GM21526 (cell line): ENCODE measurements at regions not wholly inside any gene's neighbourhood (a gene's known extent, or its start where the extent isn't known, plus 50 kb on each side); places are given as distances from the start of the nearest gene placed in this dataset.
"Not testable (repeated sequence)": the region's sequence is repeated elsewhere in the genome, so short reads cannot be mapped to it uniquely, and the experiment has no call there.

Source experiments
- ATAC-seq: cut with Tn5 transposase; IDR thresholded peaks from one replicate; pipeline ENCODE4 v1.9.1; 2021; ENCODE audit warnings: moderate library complexity; ENCODE audit not compliant: unreplicated experiment, low FRiP score

GRCh38 chr13:103884101-103884723 is 818.0 kb upstream of the SLC10A2 start:
- ATAC-seq: no peak

DNA sequence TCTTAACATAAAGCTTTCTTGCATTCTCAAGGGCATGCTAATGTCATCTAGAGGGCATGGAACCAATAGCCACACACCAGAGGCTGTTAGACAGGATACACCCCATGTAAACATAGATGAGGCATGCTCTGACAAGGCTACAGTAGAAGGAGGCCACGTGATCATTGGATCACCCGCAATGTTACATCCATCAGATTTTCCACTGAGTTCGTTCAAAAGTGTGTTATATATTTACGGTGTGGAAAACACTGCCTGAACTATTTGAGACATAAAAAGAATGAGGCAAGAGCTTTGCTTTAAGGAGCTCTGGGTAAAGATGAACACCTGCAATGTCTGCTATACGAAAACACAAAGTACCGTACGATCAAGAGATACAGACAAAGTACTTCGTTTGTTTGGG is 817.5 kb upstream of the SLC10A2 start:
- no peak for ATAC-seq

- ATAC-seq: no peak
These were observed 816.9 kb upstream of the SLC10A2 start for GRCh38 chr13:103883164-103883563.

GRCh38 chr13:103880146-103880545 is 813.9 kb upstream of the SLC10A2 start:
- ATAC-seq: not testable (repeated sequence)

- ATAC-seq: no peak
These were observed 812.8 kb upstream of the SLC10A2 start for GRCh38 chr13:103878891-103879605.

- ATAC-seq: no peak
These were observed 810.4 kb upstream of the SLC10A2 start for GRCh38 chr13:103876571-103876970.

DNA sequence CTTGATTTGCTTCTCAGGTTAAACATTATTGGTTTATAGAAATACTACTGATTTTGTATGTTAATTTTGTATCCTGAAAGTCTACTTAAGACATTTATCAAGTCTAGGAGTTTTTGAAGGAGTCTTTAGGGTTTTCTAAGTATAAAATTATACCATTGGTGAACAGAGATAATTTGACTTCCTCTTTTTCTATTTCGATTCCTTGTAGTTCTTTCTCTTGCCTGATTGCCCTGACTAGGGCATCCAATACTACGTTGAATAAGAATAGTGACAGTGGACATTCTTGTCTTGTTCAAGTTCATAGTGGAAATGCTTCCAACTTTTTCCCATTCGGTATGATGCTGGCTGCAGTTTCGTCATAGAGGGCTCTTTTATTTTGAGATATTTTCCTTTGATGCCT is 807.5 kb upstream of the SLC10A2 start:
- ATAC-seq: no peak

DNA sequence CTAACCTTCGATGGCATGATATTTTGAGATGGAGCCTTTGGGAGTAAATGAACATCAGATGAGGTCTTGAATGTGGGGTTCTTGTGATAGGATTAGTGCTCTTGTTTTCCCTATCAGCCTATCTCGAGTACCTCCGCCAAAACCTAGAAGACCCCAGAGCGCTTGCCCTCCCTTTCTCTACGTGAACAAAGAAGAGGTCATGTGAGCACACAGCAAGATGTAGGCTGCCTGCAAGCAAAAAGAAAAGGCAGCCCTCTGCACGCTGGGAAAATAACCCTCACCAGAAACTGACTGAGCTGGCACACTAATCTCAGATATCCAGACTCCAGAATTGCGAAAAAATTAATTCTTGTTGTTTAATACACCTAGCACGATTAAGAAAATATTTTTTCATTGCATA is 799.8 kb upstream of the SLC10A2 start:
- ATAC-seq: no peak

GRCh38 chr13:103862525-103862924 is 796.3 kb upstream of the SLC10A2 start:
- ATAC-seq: no peak

DNA sequence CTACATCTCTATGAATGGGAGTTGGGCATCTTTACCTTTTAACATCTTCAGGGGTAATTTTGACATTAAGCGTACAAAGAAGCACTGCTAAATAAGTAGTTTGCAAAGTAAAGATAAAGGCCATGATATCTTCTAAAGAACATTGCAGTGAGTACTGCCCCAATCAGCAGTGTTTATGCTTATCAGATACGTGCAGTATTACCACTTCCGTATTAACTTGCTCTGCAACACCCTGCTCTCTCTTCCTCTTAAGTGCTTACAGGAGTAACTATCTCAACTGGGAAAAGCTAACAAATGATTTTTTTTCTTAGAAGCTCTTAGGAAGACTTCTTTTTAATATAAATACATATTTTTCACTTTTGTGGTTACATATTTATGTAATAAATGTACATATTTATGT is 793.7 kb upstream of the SLC10A2 start:
- no peak for ATAC-seq

GRCh38 chr13:103852036-103852435 is 785.8 kb upstream of the SLC10A2 start:
- no peak for ATAC-seq

DNA sequence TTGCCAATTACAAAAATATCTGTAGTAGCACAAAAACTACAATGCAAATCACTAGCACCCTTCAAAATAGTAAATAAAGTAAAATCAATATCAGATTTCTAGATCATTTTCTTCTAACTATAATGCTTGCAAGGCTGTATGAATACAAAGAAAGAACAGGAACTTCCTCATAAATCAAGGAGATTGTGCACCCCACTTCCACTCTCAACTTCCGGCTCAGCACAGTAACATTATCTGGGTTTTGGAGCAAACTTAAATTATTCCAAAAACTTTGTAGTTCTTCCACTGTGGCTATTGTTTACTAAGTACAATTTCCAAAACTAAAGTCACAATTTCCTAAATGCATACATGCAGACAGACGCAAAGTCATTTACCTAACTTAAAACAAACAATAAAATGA is 778.3 kb upstream of the SLC10A2 start:
- ATAC-seq: no peak

GRCh38 chr13:103839460-103839859 is 773.2 kb upstream of the SLC10A2 start:
- ATAC-seq: no peak

DNA sequence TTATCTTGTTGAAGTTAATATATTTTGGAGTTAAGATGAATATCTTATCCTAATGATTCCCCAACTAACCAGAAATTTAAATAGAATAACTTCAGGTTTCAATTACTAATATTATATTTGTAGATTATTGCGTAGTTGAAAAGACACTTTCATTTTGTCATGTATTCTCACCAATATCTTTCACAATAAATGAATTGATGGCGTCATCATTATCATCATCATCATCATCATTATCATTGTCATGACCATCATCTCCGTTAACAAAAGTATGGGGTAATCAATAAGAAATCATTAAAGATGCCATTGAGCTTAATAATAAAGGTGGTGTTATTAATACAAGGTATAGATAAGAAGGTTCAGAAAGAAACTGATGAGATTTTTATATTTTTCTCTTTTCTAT is 768.8 kb upstream of the SLC10A2 start:
- ATAC-seq: no peak

DNA sequence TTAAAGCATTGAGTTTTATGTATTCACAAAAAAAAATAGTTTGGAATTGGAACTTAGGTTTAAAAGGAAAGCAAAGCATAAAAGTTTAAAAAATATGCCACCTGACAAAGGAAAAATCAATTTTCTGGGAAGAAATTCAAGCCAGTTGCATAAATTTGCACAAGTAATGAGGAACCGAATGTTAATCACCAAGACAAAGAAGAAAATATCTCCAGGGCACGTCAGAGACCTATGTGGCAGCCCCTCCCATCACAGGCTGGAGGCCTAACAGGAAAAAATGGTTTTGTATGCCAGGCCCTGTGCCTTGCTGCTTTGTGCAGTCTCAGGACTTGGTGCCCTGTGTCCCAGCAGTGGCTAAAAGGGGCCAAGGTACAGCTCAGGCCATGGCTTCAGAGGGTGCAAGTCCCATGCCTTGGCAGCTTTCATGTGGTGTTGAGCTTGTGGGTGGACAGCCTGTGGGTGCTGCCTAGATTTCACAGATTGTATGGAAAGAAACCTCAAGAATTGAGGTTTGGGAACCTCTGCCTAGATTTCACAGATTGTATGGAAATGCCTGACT is 767.2 kb upstream of the SLC10A2 start:
- no peak for ATAC-seq

GRCh38 chr13:103815619-103816018 is 749.4 kb upstream of the SLC10A2 start:
- no peak for ATAC-seq

DNA sequence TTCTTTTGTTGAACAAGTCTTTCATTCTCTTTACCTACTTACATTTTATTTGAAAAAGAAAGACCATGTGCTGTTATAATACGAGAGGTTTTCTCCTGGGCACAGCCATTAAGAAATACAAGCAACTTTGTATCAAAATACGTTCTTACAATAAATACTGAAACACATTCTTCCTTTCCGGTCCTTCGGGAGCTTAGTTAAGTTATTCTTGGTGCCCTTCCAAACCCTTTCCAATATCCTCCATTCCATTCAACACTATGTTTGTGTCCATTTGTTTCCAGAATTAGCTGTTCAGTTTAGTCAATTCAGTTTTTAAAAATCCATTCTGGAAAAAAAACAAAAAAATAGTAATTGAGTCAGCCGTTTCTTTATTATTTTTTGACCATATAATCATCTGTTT is 746.8 kb upstream of the SLC10A2 start:
- ATAC-seq: no peak

DNA sequence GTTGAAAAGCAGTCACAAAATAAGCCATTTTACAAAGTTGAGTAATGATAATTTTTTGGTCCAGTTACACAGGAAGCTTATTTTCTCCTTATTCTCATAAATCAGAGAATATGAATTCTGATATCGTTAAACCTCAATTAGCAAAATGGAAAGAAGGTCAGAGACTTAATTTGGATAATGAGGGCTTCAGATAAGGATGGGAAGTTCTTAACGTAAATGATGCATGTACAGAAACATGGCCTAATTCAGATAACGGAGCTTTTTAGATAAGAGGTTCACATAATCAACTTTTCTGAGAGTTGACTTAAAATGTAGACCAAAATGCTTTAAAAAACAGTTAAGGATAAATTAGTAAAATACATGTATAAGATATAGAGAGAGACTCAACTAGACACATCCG is 746.3 kb upstream of the SLC10A2 start:
- ATAC-seq: no peak

- ATAC-seq: no peak
These were observed 743.8 kb upstream of the SLC10A2 start for GRCh38 chr13:103810026-103810425.

DNA sequence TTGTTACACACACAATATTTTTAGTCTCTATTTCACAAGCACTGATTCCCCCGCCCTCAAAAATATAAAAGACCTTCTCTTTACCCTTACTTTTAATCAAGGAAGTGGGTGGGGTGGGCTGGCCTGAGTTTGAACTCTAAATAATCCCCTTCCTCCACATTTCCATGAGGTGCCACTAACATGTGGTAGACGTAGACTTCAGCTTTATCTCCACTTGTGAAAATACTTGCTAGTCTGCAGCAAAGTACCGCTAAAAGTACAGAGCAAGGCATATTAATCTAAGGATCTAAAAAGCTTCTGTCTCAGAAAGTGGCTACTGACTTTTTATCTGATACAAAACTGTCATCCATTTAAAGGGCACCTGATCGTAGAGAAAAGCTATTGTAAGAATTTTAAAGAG is 739.6 kb upstream of the SLC10A2 start:
- ATAC-seq: no peak

- no peak for ATAC-seq
These were observed 737.1 kb upstream of the SLC10A2 start for GRCh38 chr13:103803349-103803748.

GRCh38 chr13:103799028-103799427 is 732.8 kb upstream of the SLC10A2 start:
- ATAC-seq: no peak
